Neural progenitor cell (in vitro differentiated cells): ENCODE measurements at regions not wholly inside any gene's neighbourhood (a gene's known extent, or its start where the extent isn't known, plus 50 kb on each side); places are given as distances from the start of the nearest gene placed in this dataset.

Experiments
- EZH2phosphoT487 ChIP-seq: fragments of 200-600 bp; sonication (generic); IDR thresholded peaks from 2 replicates; pipeline ENCODE4 v1.6.1; 2017; ENCODE audit warnings: antibody characterized with exemption
- TF ChIP-seq, protein P1 (sequence below): fragments of 200-600 bp; sonication (generic); IDR thresholded peaks from 2 replicates; pipeline ENCODE4 v1.5.1; 2017; ENCODE audit warnings: antibody characterized with exemption, mild to moderate bottlenecking

DNA sequence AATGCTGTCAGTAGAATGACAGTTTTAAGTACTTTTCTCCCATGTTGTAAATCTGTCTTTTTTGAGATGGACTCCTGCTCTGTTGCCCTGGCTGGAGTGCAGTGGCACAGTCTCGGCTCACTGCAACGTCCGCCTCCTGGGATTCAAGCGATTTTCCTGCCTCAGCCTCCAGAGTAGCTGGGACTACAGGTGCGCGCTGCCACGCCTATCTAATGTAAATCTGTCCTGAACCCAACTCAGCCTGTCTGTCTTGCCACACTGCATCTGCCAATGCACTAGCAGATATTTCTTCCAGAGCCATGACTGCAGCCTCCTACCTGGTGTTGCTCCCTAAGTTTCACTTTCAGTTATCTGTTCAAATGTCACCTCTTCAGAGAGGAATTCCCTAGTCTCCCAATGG, 264.1 kb downstream of the PHF14 start:
- TF ChIP-seq, protein P1, sequence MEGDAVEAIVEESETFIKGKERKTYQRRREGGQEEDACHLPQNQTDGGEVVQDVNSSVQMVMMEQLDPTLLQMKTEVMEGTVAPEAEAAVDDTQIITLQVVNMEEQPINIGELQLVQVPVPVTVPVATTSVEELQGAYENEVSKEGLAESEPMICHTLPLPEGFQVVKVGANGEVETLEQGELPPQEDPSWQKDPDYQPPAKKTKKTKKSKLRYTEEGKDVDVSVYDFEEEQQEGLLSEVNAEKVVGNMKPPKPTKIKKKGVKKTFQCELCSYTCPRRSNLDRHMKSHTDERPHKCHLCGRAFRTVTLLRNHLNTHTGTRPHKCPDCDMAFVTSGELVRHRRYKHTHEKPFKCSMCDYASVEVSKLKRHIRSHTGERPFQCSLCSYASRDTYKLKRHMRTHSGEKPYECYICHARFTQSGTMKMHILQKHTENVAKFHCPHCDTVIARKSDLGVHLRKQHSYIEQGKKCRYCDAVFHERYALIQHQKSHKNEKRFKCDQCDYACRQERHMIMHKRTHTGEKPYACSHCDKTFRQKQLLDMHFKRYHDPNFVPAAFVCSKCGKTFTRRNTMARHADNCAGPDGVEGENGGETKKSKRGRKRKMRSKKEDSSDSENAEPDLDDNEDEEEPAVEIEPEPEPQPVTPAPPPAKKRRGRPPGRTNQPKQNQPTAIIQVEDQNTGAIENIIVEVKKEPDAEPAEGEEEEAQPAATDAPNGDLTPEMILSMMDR: no peak
- TF ChIP-seq EZH2phosphoT487: no peak
